Coronary artery (tissue), 2 donors: ENCODE measurements at regions not wholly inside any gene's neighbourhood (a gene's known extent, or its start where the extent isn't known, plus 50 kb on each side); places are given as distances from the start of the nearest gene placed in this dataset.

Experiments used
- DNase-seq: peaks from one replicate; pipeline ENCODE4 v3.0.0-alpha.2; 2017; ENCODE audit warnings: low spot score
- H3K27ac ChIP-seq, 2 donors: fragments of 200-600 bp; sonication (generic); one replicate each; pipeline ENCODE4 v1.5.1; 2016 to 2019
- H3K4me3 ChIP-seq: fragments of 200-600 bp; sonication (generic); 2 replicates; pipeline ENCODE4 v1.5.1; 2016; ENCODE audit warnings: mild to moderate bottlenecking, moderate library complexity
- TF ChIP-seq, protein P1 (sequence below): fragments of 200-600 bp; sonication (generic); IDR thresholded peaks from one replicate; pipeline ENCODE4 v1.5.1; 2019; ENCODE audit warnings: antibody characterized with exemption

DNA sequence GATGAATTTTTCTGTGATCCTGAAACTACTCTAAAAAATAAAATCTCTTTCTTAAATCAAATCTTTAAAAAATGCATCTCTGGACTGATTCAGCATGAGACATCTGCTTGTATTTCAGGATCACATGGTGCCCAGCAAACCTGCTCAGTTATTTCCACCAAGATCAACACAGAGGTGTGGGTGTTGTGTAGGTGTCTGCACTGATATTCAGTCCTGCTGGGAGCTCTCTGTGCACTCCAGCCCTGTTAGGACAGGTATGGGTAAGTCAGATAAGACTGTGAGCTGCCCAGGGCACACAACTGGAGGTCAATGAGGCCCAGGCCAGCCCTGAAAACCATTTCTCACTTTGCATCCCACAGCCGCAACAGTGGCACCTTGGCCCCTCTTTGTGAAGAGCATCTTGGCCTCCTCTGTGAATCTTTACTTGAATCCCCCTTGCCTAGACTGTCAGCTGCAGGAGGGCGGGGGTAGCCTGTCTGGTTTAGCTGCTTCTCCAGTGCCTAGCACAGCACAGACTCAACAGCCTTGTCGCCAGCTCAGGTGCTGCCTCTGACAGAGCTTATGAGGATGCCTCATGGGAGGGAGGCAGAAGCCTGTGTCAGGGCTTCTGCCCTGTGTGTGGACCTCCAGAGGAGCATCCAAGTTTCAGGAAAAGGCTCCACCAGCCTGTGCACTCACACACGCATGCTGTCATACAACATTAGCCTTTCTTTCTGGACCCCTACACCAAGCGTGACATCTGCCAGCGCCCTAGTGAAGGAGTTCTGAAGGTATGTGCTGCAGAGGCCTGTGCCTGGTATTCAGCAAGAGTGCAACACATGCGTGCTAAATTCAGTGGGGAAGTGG, 187.6 kb upstream of the CST7 start:
- DNase-seq, result peak; percentile 29
- Histone ChIP-seq H3K4me3 (no peak overlapping the region), H3K27ac (no peak overlapping the region)
- TF ChIP-seq, protein P1, sequence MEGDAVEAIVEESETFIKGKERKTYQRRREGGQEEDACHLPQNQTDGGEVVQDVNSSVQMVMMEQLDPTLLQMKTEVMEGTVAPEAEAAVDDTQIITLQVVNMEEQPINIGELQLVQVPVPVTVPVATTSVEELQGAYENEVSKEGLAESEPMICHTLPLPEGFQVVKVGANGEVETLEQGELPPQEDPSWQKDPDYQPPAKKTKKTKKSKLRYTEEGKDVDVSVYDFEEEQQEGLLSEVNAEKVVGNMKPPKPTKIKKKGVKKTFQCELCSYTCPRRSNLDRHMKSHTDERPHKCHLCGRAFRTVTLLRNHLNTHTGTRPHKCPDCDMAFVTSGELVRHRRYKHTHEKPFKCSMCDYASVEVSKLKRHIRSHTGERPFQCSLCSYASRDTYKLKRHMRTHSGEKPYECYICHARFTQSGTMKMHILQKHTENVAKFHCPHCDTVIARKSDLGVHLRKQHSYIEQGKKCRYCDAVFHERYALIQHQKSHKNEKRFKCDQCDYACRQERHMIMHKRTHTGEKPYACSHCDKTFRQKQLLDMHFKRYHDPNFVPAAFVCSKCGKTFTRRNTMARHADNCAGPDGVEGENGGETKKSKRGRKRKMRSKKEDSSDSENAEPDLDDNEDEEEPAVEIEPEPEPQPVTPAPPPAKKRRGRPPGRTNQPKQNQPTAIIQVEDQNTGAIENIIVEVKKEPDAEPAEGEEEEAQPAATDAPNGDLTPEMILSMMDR, result no peak

DNA sequence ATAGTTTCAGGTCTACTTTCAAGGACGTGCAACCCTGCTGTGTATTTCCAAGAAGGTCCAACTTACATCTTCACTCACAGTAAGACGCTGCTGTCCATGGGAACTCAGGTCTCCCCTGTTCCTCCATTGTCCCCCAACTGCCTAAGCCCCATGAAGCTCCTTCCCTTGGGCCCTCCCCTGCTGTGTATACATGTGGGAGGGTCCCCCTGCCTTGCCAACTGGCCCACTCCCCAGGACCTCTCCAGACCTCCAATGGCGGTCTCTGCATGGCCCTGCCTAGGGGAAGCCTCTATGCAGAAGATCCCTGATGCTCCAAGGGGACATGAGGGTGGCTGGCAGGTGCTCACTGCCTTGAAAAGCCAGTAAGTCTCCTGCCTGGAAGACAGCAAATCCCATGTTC, 186.7 kb upstream of the CST7 start:
- peak; percentile 46 for DNase-seq
- no peak overlapping the region for H3K4me3 ChIP-seq
- TF ChIP-seq, protein P1, result no peak

DNA sequence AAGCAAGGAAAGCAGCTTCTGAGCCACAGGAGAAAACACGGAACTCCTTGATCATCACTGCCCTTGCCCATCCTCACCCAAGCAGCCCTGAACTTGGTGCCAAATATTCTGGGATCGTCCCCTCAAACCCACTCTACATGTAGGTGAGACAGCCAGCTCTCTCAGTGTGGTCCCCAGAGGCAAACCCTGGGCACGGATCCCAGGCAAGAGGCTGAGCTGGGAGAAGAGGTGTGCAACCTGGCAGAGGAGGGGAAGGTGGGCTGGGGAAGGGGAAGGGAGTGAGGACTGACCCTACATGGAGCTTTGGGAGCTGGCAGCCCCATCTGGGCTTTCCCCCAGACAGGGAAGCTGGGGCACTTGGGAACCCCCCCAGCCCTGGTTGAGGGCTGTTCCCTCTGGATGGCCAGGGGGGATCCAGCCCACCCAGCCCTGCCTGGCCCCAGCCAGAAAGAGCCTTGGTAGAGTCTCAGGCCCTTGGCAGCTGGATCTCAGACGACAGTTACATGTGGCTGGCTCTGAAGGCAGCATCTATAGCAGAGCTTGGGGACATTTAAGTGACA, 186.2 kb upstream of the CST7 start:
- DNase-seq, result peak; percentile 45
- no peak overlapping the region for H3K4me3 ChIP-seq
- no peak overlapping the region for H3K27ac ChIP-seq
- TF ChIP-seq, protein P1, result no peak

More for the DNA sequence above, 186.7 kb upstream of the CST7 start:
- no peak overlapping the region for H3K27ac ChIP-seq

DNA sequence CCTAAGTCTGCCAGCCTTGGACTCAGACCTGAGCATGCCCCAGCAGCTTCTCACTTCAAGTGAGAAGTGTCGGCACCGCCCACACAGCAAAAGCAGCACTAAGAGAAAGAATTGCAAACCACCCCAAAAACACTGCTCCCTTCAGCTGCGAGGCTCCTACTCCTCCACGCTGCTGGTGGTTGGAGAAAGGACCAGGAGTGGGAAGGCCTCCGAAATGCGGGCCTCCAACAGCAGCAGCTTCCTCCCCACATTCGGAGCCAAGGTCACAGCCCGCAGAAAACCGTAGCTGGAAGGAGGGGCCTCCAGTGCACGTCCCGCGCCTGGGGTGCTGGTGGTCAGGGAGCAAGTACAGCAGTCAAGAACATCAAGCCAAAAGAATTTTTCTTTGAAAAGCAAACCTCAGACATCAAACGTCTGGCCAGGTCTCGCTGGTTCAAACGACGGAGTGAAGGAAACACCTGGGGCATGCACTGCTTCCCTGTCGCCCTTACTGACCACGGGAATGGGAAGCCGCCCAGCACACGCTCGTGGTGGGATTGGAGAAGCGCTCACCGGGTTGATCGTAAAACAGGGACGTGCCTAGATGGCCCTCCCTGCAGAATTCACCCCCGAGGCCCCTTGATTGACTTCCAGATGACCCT, 185.6 kb upstream of the CST7 start:
- Histone ChIP-seq H3K27ac (no peak overlapping the region), H3K4me3 (no peak overlapping the region)
- peak; percentile 33 for DNase-seq
- TF ChIP-seq, protein P1, result no peak

DNA sequence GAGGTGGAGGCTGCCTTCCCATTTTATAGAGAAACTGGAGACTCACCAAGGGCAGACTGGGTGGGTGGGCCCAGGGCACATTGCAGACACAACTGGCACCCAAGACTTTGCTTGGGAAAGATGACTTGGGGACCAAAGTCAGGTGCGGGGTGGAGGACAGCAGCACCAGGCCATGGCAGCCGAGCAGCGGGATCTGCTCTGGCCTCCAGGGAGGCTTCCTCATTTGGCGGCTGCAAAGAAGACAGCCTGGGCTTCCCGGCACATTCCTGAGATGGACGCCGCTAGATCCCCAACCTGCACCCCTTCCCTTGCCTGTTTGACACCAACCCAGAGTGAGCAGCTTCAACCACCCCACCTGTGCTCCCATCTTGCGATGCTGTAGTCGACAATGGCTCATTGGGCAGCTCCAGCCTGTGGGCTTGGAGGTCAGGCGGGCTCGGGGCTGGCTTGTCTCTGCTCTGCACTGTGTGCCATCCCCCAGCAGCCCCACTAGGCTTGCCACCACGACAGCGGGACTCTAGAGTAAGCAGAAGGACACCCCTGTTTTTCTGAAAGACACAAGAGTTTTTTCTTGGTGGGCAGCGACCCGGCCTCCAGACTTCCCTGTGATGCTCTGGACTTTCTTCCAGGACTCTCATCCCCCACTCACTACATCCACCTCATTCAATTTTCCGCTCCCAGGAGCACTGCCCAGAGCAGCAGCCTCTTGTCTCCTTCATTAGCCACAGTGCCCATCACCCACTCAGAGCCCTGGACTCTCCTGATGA, 184.9 kb upstream of the CST7 start:
- no peak overlapping the region for H3K27ac ChIP-seq
- DNase-seq, result peak; percentile 45

DNA sequence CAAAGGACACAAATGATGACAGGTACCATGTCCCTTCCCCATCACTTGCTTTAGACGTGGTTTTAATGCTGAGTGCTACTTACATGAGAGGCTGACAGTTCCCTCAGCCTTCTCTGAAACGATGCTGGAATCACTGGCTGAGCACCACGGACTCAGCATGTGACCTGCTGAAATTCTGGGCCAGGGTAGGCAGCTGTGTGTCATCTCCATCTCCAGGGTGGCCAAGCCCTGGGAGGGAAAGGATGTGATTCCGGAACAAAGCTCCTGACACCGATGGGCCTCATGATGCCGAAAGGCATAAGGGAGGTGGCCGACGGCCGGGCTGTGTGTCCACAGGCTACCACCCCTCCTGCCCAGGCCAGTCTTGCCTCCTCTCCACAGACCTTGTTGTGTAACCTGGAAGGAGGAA, 184.3 kb upstream of the CST7 start:
- TF ChIP-seq, protein P1, result no peak
- peak; percentile 59 for DNase-seq
- H3K27ac ChIP-seq, result no peak overlapping the region
- H3K4me3 ChIP-seq, result no peak overlapping the region

More for the DNA sequence above, 184.9 kb upstream of the CST7 start:
- H3K4me3 ChIP-seq, result no peak overlapping the region
- TF ChIP-seq, protein P1, result no peak
